ENCODE measurements at regions not wholly inside any gene's neighbourhood (a gene's known extent, or its start where the extent isn't known, plus 50 kb on each side); places are given as distances from the start of the nearest gene placed in this dataset.

DNA sequence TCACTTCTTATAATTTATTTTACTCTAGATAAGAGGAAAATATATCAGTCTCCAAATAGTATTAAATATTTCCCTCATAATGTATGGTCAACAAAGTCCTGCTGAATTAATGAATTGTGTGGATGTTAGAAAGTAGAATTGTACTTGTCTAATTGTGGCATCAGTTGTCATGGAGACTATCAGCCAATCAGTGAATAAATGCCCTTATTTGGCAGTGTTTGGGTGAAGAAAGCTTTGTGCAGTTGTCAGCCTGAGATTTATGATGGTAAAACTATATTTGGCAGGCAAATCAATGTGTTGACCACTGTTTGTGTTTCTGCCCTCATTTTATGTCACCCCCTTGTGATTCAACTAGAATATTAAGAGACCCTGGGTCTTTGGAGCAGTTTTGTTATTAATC, 293.6 kb upstream of the MDFIC2 start:
- H3K27ac ChIP-seq (ENCODE audit: low read depth, low read length) = no peak overlapping the region
- no peaks in the 10 kb centered on the region for H3K9me3 ChIP-seq (ENCODE audit: control insufficient read depth in 5 of 5, low read length in 5 of 5)
- no peak overlapping the region for H3K4me3 ChIP-seq (ENCODE audit: low read depth in 1 of 5, low read length in 5 of 5)
- no peaks in the 10 kb centered on the region for H3K36me3 ChIP-seq (ENCODE audit: control insufficient read depth in 5 of 5, insufficient read depth in 5 of 5, low read length in 5 of 5)
- no peaks in the 10 kb centered on the region for H3K27me3 ChIP-seq (ENCODE audit: control insufficient read depth in 5 of 5, insufficient read depth in 4 of 5, low read length in 5 of 5)
- no peak overlapping the region for H3K9ac ChIP-seq (ENCODE audit: low read length in 5 of 5)
- no peaks in the 10 kb centered on the region for H3K4me1 ChIP-seq (ENCODE audit: control insufficient read depth in 5 of 5, insufficient read depth in 5 of 5, low read length in 5 of 5)

- Histone ChIP-seq H3K4me1 (ENCODE audit: control insufficient read depth in 5 of 5, insufficient read depth in 5 of 5, low read length in 5 of 5) (no peaks in the 10 kb centered on the region), H3K9me3 (ENCODE audit: control insufficient read depth in 5 of 5, low read length in 5 of 5) (no peaks in the 10 kb centered on the region), H3K36me3 (ENCODE audit: control insufficient read depth in 5 of 5, insufficient read depth in 5 of 5, low read length in 5 of 5) (no peaks in the 10 kb centered on the region), H3K4me3 (ENCODE audit: low read depth in 1 of 5, low read length in 5 of 5) (no peak overlapping the region), H3K27me3 (ENCODE audit: control insufficient read depth in 5 of 5, insufficient read depth in 4 of 5, low read length in 5 of 5) (no peaks in the 10 kb centered on the region), H3K9ac (ENCODE audit: low read length in 5 of 5) (no peak overlapping the region), H3K27ac (ENCODE audit: low read depth, low read length) (no peak overlapping the region)
Measured at GRCh38 chr3:70603103-70603502, 290.7 kb upstream of the MDFIC2 start.

GRCh38 chr3:70597312-70597711, 284.9 kb upstream of the MDFIC2 start:
- Histone ChIP-seq H3K9me3 (ENCODE audit: control insufficient read depth in 5 of 5, low read length in 5 of 5) (no peaks in the 10 kb centered on the region), H3K36me3 (ENCODE audit: control insufficient read depth in 5 of 5, insufficient read depth in 5 of 5, low read length in 5 of 5) (no peaks in the 10 kb centered on the region), H3K27me3 (ENCODE audit: control insufficient read depth in 5 of 5, insufficient read depth in 4 of 5, low read length in 5 of 5) (no peaks in the 10 kb centered on the region), H3K4me3 (ENCODE audit: low read depth in 1 of 5, low read length in 5 of 5) (no peak overlapping the region), H3K4me1 (ENCODE audit: control insufficient read depth in 5 of 5, insufficient read depth in 5 of 5, low read length in 5 of 5) (no peaks in the 10 kb centered on the region), H3K9ac (ENCODE audit: low read length in 5 of 5) (no peak overlapping the region), H3K27ac (ENCODE audit: low read depth, low read length) (no peak overlapping the region)

GRCh38 chr3:70583682-70584081, 271.2 kb upstream of the MDFIC2 start:
- Histone ChIP-seq H3K9ac (ENCODE audit: low read length in 5 of 5) (no peak overlapping the region), H3K27me3 (ENCODE audit: control insufficient read depth in 5 of 5, insufficient read depth in 4 of 5, low read length in 5 of 5) (no peaks in the 10 kb centered on the region), H3K9me3 (ENCODE audit: control insufficient read depth in 5 of 5, low read length in 5 of 5) (no peaks in the 10 kb centered on the region), H3K4me3 (ENCODE audit: low read depth in 1 of 5, low read length in 5 of 5) (no peak overlapping the region), H3K4me1 (ENCODE audit: control insufficient read depth in 5 of 5, insufficient read depth in 5 of 5, low read length in 5 of 5) (no peaks in the 10 kb centered on the region), H3K36me3 (ENCODE audit: control insufficient read depth in 5 of 5, insufficient read depth in 5 of 5, low read length in 5 of 5) (no peaks in the 10 kb centered on the region), H3K27ac (ENCODE audit: low read depth, low read length) (no peak overlapping the region)

- Histone ChIP-seq H3K4me1 (ENCODE audit: control insufficient read depth in 5 of 5, insufficient read depth in 5 of 5, low read length in 5 of 5) (no peaks in the 10 kb centered on the region), H3K36me3 (ENCODE audit: control insufficient read depth in 5 of 5, insufficient read depth in 5 of 5, low read length in 5 of 5) (no peaks in the 10 kb centered on the region), H3K27me3 (ENCODE audit: control insufficient read depth in 5 of 5, insufficient read depth in 4 of 5, low read length in 5 of 5) (no peaks in the 10 kb centered on the region), H3K9me3 (ENCODE audit: control insufficient read depth in 5 of 5, low read length in 5 of 5) (no peaks in the 10 kb centered on the region), H3K4me3 (ENCODE audit: low read depth in 1 of 5, low read length in 5 of 5) (no peak overlapping the region), H3K9ac (ENCODE audit: low read length in 5 of 5) (no peak overlapping the region), H3K27ac (ENCODE audit: low read depth, low read length) (no peak overlapping the region)
Measured at GRCh38 chr3:70582803-70583202, 270.4 kb upstream of the MDFIC2 start.

GRCh38 chr3:70580021-70580420, 267.6 kb upstream of the MDFIC2 start:
- Histone ChIP-seq H3K27me3 (ENCODE audit: control insufficient read depth in 5 of 5, insufficient read depth in 4 of 5, low read length in 5 of 5) (no peaks in the 10 kb centered on the region), H3K9me3 (ENCODE audit: control insufficient read depth in 5 of 5, low read length in 5 of 5) (no peaks in the 10 kb centered on the region), H3K4me1 (ENCODE audit: control insufficient read depth in 5 of 5, insufficient read depth in 5 of 5, low read length in 5 of 5) (no peaks in the 10 kb centered on the region), H3K9ac (ENCODE audit: low read length in 5 of 5) (no peak overlapping the region), H3K4me3 (ENCODE audit: low read depth in 1 of 5, low read length in 5 of 5) (no peak overlapping the region), H3K27ac (ENCODE audit: low read depth, low read length) (no peak overlapping the region), H3K36me3 (ENCODE audit: control insufficient read depth in 5 of 5, insufficient read depth in 5 of 5, low read length in 5 of 5) (no peaks in the 10 kb centered on the region)

DNA sequence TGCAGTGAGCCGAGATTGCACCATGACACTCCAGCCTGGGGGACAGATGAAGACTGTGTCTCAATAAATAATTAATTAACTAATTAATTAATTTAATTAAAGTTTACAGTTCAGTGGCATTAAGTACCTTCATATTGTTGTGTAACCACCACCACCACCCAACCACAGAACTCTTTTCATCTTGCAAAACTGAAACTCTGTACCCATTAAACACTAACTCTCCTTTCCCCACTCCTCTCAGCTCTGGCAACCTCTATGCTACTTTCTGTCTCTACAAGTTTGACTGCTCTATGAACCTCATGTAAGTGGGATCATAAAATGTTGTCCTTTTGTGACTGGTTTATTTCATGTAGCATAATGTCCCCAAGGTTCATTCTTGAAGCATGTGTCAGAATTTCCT, 259.3 kb upstream of the MDFIC2 start:
- no peaks in the 10 kb centered on the region for H3K4me1 ChIP-seq (ENCODE audit: control insufficient read depth in 5 of 5, insufficient read depth in 5 of 5, low read length in 5 of 5)
- H3K4me3 ChIP-seq (ENCODE audit: low read depth in 1 of 5, low read length in 5 of 5) = no peak overlapping the region
- no peak overlapping the region for H3K27ac ChIP-seq (ENCODE audit: low read depth, low read length)
- no peaks in the 10 kb centered on the region for H3K27me3 ChIP-seq (ENCODE audit: control insufficient read depth in 5 of 5, insufficient read depth in 4 of 5, low read length in 5 of 5)
- no peaks in the 10 kb centered on the region for H3K36me3 ChIP-seq (ENCODE audit: control insufficient read depth in 5 of 5, insufficient read depth in 5 of 5, low read length in 5 of 5)
- no peak overlapping the region for H3K9ac ChIP-seq (ENCODE audit: low read length in 5 of 5)
- H3K9me3 ChIP-seq (ENCODE audit: control insufficient read depth in 5 of 5, low read length in 5 of 5) = no peaks in the 10 kb centered on the region

DNA sequence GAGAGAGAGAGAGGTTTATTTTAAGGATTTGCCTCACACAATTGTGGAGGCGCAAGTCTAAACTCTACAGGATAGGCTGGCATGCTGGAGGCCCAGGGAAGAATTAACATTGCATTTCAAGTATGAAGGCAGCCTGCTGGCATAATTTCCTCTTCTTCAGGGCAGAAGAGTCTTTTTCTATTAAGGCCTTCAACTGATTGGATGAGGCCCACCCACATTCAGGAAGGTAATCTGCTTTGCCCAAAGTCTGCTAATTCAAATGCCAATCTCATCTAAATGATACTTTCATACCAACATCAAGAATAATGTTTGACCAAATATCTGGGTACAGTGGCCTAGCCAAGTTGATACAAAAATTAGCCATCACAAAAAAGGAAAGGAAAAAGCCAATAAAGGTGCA, 258.1 kb upstream of the MDFIC2 start:
- no peak overlapping the region for H3K27ac ChIP-seq (ENCODE audit: low read depth, low read length)
- H3K4me1 ChIP-seq (ENCODE audit: control insufficient read depth in 5 of 5, insufficient read depth in 5 of 5, low read length in 5 of 5) = no peaks in the 10 kb centered on the region
- H3K9ac ChIP-seq (ENCODE audit: low read length in 5 of 5) = no peak overlapping the region
- H3K36me3 ChIP-seq (ENCODE audit: control insufficient read depth in 5 of 5, insufficient read depth in 5 of 5, low read length in 5 of 5) = no peaks in the 10 kb centered on the region
- H3K27me3 ChIP-seq (ENCODE audit: control insufficient read depth in 5 of 5, insufficient read depth in 4 of 5, low read length in 5 of 5) = no peaks in the 10 kb centered on the region
- H3K4me3 ChIP-seq (ENCODE audit: low read depth in 1 of 5, low read length in 5 of 5) = no peak overlapping the region
- H3K9me3 ChIP-seq (ENCODE audit: control insufficient read depth in 5 of 5, low read length in 5 of 5) = no peaks in the 10 kb centered on the region

GRCh38 chr3:70568626-70569025, 256.2 kb upstream of the MDFIC2 start:
- Histone ChIP-seq H3K27ac (ENCODE audit: low read depth, low read length) (no peak overlapping the region), H3K9me3 (ENCODE audit: control insufficient read depth in 5 of 5, low read length in 5 of 5) (no peaks in the 10 kb centered on the region), H3K4me1 (ENCODE audit: control insufficient read depth in 5 of 5, insufficient read depth in 5 of 5, low read length in 5 of 5) (peaks cover 0 to 3% (median 0%) of the 10 kb centered on the region in 5 donors), H3K27me3 (ENCODE audit: control insufficient read depth in 5 of 5, insufficient read depth in 4 of 5, low read length in 5 of 5) (no peaks in the 10 kb centered on the region), H3K4me3 (ENCODE audit: low read depth in 1 of 5, low read length in 5 of 5) (no peak overlapping the region), H3K9ac (ENCODE audit: low read length in 5 of 5) (no peak overlapping the region), H3K36me3 (ENCODE audit: control insufficient read depth in 5 of 5, insufficient read depth in 5 of 5, low read length in 5 of 5) (no peaks in the 10 kb centered on the region)

DNA sequence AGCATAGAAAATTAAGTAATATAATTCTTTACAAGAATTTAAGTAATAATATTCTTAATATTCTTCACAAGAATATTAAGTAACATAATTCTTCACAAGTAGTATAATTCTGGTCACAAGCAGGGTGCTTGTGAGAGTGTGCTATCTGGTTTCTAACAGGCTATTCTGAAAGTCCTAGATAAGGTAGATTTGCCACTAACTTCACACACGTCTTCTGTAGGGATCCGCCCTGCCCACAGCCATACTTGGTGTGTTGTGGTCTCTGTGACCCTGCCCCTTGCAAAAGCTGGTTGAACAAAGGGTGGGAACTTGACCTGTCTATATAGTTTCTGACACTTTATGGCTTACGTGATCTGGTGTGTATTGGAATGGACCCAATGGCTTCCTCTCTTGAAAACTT, 253.4 kb upstream of the MDFIC2 start:
- H3K9ac ChIP-seq (ENCODE audit: low read length in 5 of 5) = no peak overlapping the region
- no peaks in the 10 kb centered on the region for H3K36me3 ChIP-seq (ENCODE audit: control insufficient read depth in 5 of 5, insufficient read depth in 5 of 5, low read length in 5 of 5)
- H3K4me1 ChIP-seq (ENCODE audit: control insufficient read depth in 5 of 5, insufficient read depth in 5 of 5, low read length in 5 of 5) = peaks cover 0 to 3% (median 0%) of the 10 kb centered on the region in 5 donors
- no peak overlapping the region for H3K4me3 ChIP-seq (ENCODE audit: low read depth in 1 of 5, low read length in 5 of 5)
- H3K9me3 ChIP-seq (ENCODE audit: control insufficient read depth in 5 of 5, low read length in 5 of 5) = no peaks in the 10 kb centered on the region
- H3K27me3 ChIP-seq (ENCODE audit: control insufficient read depth in 5 of 5, insufficient read depth in 4 of 5, low read length in 5 of 5) = no peaks in the 10 kb centered on the region
- no peak overlapping the region for H3K27ac ChIP-seq (ENCODE audit: low read depth, low read length)

- Histone ChIP-seq H3K4me3 (ENCODE audit: low read depth in 1 of 5, low read length in 5 of 5) (no peak overlapping the region), H3K9me3 (ENCODE audit: control insufficient read depth in 5 of 5, low read length in 5 of 5) (no peaks in the 10 kb centered on the region), H3K9ac (ENCODE audit: low read length in 5 of 5) (no peak overlapping the region), H3K36me3 (ENCODE audit: control insufficient read depth in 5 of 5, insufficient read depth in 5 of 5, low read length in 5 of 5) (no peaks in the 10 kb centered on the region), H3K27me3 (ENCODE audit: control insufficient read depth in 5 of 5, insufficient read depth in 4 of 5, low read length in 5 of 5) (no peaks in the 10 kb centered on the region), H3K4me1 (ENCODE audit: control insufficient read depth in 5 of 5, insufficient read depth in 5 of 5, low read length in 5 of 5) (peaks cover 0 to 3% (median 0%) of the 10 kb centered on the region in 5 donors), H3K27ac (ENCODE audit: low read depth, low read length) (no peak overlapping the region)
Measured at GRCh38 chr3:70564552-70564951, 252.1 kb upstream of the MDFIC2 start.
